A673 (cell line): ENCODE measurements at regions not wholly inside any gene's neighbourhood (a gene's known extent, or its start where the extent isn't known, plus 50 kb on each side); places are given as distances from the start of the nearest gene placed in this dataset.

Source experiments
- EZH2 ChIP-seq: fragments of 200-600 bp; sonication (generic); IDR thresholded peaks from 2 replicates; pipeline ENCODE4 v1.6.1; 2017; ENCODE audit warnings: borderline replicate concordance, low read depth, mild to moderate bottlenecking, mixed read lengths, antibody characterized with exemption, low read length; ENCODE audit not compliant: poor library complexity, severe bottlenecking
- TF ChIP-seq, protein P1 (sequence below): fragments of 300-800, 200-600 bp; sonication (generic); conservative IDR thresholded peaks from 2 replicates; pipeline ENCODE4 v1.5.1; 2017; ENCODE audit warnings: low read depth, mild to moderate bottlenecking, antibody characterized with exemption, low read length, moderate library complexity, mixed read lengths

DNA sequence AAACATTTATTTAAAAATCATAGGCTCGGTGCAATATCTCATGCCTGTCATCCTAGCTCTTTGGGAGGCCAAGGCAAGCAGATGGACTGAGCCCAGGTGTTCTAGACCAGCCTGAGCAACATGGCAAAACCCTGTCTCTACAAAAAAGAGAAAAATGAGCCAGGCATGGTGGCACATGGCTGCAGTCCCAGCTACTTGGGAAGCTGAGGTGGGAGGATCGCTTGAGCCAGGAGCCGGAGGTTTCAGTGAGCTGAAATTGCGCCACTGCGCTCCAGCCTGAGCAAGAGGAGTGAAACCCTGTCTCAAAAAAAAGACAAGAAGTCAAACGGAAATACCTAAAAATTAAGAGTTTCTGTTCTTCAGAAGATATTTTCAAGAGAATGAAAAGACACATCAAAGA lies 122.3 kb downstream of the RSL24D1 start:
- TF ChIP-seq, protein P1, sequence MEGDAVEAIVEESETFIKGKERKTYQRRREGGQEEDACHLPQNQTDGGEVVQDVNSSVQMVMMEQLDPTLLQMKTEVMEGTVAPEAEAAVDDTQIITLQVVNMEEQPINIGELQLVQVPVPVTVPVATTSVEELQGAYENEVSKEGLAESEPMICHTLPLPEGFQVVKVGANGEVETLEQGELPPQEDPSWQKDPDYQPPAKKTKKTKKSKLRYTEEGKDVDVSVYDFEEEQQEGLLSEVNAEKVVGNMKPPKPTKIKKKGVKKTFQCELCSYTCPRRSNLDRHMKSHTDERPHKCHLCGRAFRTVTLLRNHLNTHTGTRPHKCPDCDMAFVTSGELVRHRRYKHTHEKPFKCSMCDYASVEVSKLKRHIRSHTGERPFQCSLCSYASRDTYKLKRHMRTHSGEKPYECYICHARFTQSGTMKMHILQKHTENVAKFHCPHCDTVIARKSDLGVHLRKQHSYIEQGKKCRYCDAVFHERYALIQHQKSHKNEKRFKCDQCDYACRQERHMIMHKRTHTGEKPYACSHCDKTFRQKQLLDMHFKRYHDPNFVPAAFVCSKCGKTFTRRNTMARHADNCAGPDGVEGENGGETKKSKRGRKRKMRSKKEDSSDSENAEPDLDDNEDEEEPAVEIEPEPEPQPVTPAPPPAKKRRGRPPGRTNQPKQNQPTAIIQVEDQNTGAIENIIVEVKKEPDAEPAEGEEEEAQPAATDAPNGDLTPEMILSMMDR = no peak
- TF ChIP-seq EZH2 = no peak
